OCI-LY1 (cell line): ENCODE measurements at regions not wholly inside any gene's neighbourhood (a gene's known extent, or its start where the extent isn't known, plus 50 kb on each side); places are given as distances from the start of the nearest gene placed in this dataset.
A peak's percentile ranks its signal among the peaks of the same experiment; 100 is the strongest.

Experiments
- H2AFZ ChIP-seq: fragments of 200-600 bp; sonication (generic), shearing (Covaris generic); 2 replicates; pipeline ENCODE4 v1.6.0; 2014; ENCODE audit warnings: antibody characterized with exemption, mild to moderate bottlenecking, low read length
- H3F3A ChIP-seq: fragments of 200-600 bp; sonication (generic), shearing (Covaris generic); 2 replicates; pipeline ENCODE4 v1.6.0; 2014; ENCODE audit warnings: mild to moderate bottlenecking, antibody characterized with exemption, low read length, moderate library complexity; ENCODE audit not compliant: insufficient read depth
- H3K27ac ChIP-seq: fragments of 200-600 bp; sonication (generic); 2 replicates; pipeline ENCODE4 v1.5.1; 2014; ENCODE audit warnings: low read length, mixed run types, mild to moderate bottlenecking, low read depth; ENCODE audit not compliant: poor library complexity, severe bottlenecking
- H3K27me3 ChIP-seq: fragments of 200-600 bp; sonication (generic); 2 replicates; pipeline ENCODE4 v1.6.0; 2014; ENCODE audit warnings: antibody characterized with exemption, mild to moderate bottlenecking, low read length, moderate library complexity; ENCODE audit not compliant: insufficient read depth
- H3K36me3 ChIP-seq: fragments of 200-600 bp; sonication (generic); 2 replicates; pipeline ENCODE4 v1.6.1; 2014; ENCODE audit warnings: mild to moderate bottlenecking, antibody characterized with exemption, low read length, moderate library complexity, mixed read lengths; ENCODE audit not compliant: insufficient read depth
- H3K4me1 ChIP-seq: fragments of 200-600 bp; sonication (generic); 2 replicates; pipeline ENCODE4 v1.5.1; 2014; ENCODE audit warnings: mild to moderate bottlenecking, low read length, moderate library complexity; ENCODE audit not compliant: insufficient read depth, severe bottlenecking
- H3K4me2 ChIP-seq: fragments of 200-600 bp; sonication (generic), shearing (Covaris generic); 2 replicates; pipeline ENCODE4 v1.6.1; 2014; ENCODE audit warnings: low read length
- H3K4me3 ChIP-seq: fragments of 200-600 bp; sonication (generic); 2 replicates; pipeline ENCODE4 v1.5.1; 2014; ENCODE audit warnings: low read length, low read depth, mild to moderate bottlenecking, mixed read lengths; ENCODE audit not compliant: poor library complexity, severe bottlenecking
- H3K79me2 ChIP-seq: fragments of 200-600 bp; shearing (Covaris generic); 2 replicates; pipeline ENCODE4 v1.6.1; 2016; ENCODE audit warnings: mixed run types, low read length, mixed read lengths; ENCODE audit not compliant: insufficient read depth
- H3K9ac ChIP-seq: fragments of 200-600 bp; sonication (generic), shearing (Covaris generic); 2 replicates; pipeline ENCODE4 v1.6.1; 2014; ENCODE audit warnings: mild to moderate bottlenecking, low read length, mixed read lengths
- H3K9me2 ChIP-seq: fragments of 200-600 bp; sonication (generic), shearing (Covaris generic); 2 replicates; pipeline ENCODE4 v1.6.1; 2014; ENCODE audit warnings: low read depth, mild to moderate bottlenecking, low read length, mixed read lengths
- H3K9me3 ChIP-seq: fragments of 200-600 bp; shearing (Covaris generic); 2 replicates; pipeline ENCODE4 v1.6.1; 2014; ENCODE audit warnings: low read length, mixed read lengths
- H4K20me1 ChIP-seq: fragments of 200-600 bp; sonication (generic), shearing (Covaris generic); 2 replicates; pipeline ENCODE4 v1.6.0; 2016; ENCODE audit warnings: mild to moderate bottlenecking, low read length; ENCODE audit not compliant: insufficient read depth
- EZH2 ChIP-seq: fragments of 200-600 bp; sonication (generic), shearing (Covaris generic); IDR thresholded peaks from 2 replicates; pipeline ENCODE4 v1.8.0; 2017; ENCODE audit warnings: borderline replicate concordance, mixed run types, mild to moderate bottlenecking, antibody characterized with exemption, low read length, moderate library complexity, mixed read lengths
- TF ChIP-seq, protein P1 (sequence below): fragments of 200-600 bp; sonication (generic), shearing (Covaris generic); IDR thresholded peaks from 2 replicates; pipeline ENCODE4 v1.5.1; 2017; ENCODE audit warnings: mild to moderate bottlenecking, antibody characterized with exemption, low read length, moderate library complexity, mixed read lengths

GRCh38 chr10:85547460-85548023, 819.1 kb downstream of the GRID1 start:
- H3K79me2 ChIP-seq: no peaks in the 10 kb centered on the region
- no peaks in the 10 kb centered on the region for H3K36me3 ChIP-seq
- H3K9me3 ChIP-seq: no peaks in the 10 kb centered on the region
- no peak overlapping the region for H3K9ac ChIP-seq
- no peak overlapping the region for H3K4me3 ChIP-seq
- H3K27ac ChIP-seq: no peak overlapping the region
- H3K9me2 ChIP-seq: no peaks in the 10 kb centered on the region
- no peaks in the 10 kb centered on the region for H3K4me1 ChIP-seq
- no peak overlapping the region for H3K4me2 ChIP-seq
- H4K20me1 ChIP-seq: no peaks in the 10 kb centered on the region
- H3K27me3 ChIP-seq: no peaks in the 10 kb centered on the region
- no peak for TF ChIP-seq EZH2
- TF ChIP-seq, protein P1, sequence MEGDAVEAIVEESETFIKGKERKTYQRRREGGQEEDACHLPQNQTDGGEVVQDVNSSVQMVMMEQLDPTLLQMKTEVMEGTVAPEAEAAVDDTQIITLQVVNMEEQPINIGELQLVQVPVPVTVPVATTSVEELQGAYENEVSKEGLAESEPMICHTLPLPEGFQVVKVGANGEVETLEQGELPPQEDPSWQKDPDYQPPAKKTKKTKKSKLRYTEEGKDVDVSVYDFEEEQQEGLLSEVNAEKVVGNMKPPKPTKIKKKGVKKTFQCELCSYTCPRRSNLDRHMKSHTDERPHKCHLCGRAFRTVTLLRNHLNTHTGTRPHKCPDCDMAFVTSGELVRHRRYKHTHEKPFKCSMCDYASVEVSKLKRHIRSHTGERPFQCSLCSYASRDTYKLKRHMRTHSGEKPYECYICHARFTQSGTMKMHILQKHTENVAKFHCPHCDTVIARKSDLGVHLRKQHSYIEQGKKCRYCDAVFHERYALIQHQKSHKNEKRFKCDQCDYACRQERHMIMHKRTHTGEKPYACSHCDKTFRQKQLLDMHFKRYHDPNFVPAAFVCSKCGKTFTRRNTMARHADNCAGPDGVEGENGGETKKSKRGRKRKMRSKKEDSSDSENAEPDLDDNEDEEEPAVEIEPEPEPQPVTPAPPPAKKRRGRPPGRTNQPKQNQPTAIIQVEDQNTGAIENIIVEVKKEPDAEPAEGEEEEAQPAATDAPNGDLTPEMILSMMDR: no peak; the same call in 1 of the 2 replicates
- H2AFZ ChIP-seq: no peak overlapping the region
- H3F3A ChIP-seq: no peaks in the 10 kb centered on the region

DNA sequence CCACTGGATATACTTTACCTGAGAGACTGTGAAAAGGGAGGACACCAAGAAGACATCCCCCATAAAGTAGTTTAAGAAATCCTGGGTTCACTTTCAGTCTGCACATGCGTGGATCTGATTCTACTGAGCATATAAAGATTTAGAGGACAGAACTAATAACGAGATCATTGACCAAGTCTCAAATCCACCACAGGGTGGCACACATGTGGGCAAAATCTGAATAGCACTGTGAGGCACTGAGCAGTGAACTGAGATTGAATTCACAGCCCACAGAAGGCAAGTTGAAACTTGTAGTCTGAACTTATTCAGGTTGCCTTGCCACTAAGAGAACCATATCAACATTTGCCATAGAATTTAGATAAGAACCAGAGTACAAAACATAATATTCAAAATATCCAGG, 818.6 kb downstream of the GRID1 start:
- H2AFZ ChIP-seq: no peak overlapping the region
- no peaks in the 10 kb centered on the region for H3K79me2 ChIP-seq
- H3K27me3 ChIP-seq: no peaks in the 10 kb centered on the region
- TF ChIP-seq EZH2: no peak
- TF ChIP-seq, protein P1: peak; percentile 45
- no peak overlapping the region for H3K27ac ChIP-seq
- no peak overlapping the region for H3K9ac ChIP-seq
- H3K9me3 ChIP-seq: no peaks in the 10 kb centered on the region
- H3K4me3 ChIP-seq: no peak overlapping the region
- no peak overlapping the region for H3K4me2 ChIP-seq
- H3F3A ChIP-seq: no peaks in the 10 kb centered on the region
- no peaks in the 10 kb centered on the region for H3K36me3 ChIP-seq
- H3K9me2 ChIP-seq: no peaks in the 10 kb centered on the region
- no peaks in the 10 kb centered on the region for H3K4me1 ChIP-seq
- no peaks in the 10 kb centered on the region for H4K20me1 ChIP-seq
